GM06990 (cell line): ENCODE measurements at regions not wholly inside any gene's neighbourhood (a gene's known extent, or its start where the extent isn't known, plus 50 kb on each side); places are given as distances from the start of the nearest gene placed in this dataset.

Experiments used
- DNase-seq: peaks from one replicate; pipeline ENCODE4 v3.0.0-alpha.2; 2011; ENCODE audit not compliant: insufficient read length; ENCODE audit errors: extremely low read depth
- H3K27me3 ChIP-seq: replicated peaks from 2 replicates; pipeline ENCODE4 v1.6.0; 2011; ENCODE audit warnings: low read length; ENCODE audit not compliant: control insufficient read depth, insufficient read depth
- H3K36me3 ChIP-seq: 2 replicates; pipeline ENCODE4 v1.5.1; 2011; ENCODE audit warnings: low read length; ENCODE audit not compliant: control insufficient read depth, insufficient read depth
- H3K4me3 ChIP-seq: replicated peaks from 2 replicates; pipeline ENCODE4 v1.5.1; 2011; ENCODE audit warnings: low read depth, mild to moderate bottlenecking, control low read depth, low read length
- CTCF ChIP-seq: IDR thresholded peaks from 2 replicates; pipeline ENCODE4 v1.5.1; 2011; ENCODE audit warnings: low read length, control low read depth, mild to moderate bottlenecking, inconsistent platforms; ENCODE audit not compliant: insufficient read depth, poor library complexity, severe bottlenecking

- no peak for DNase-seq
- Histone ChIP-seq H3K27me3 (no peaks in the 10 kb centered on the region), H3K36me3 (no peaks in the 10 kb centered on the region), H3K4me3 (no peak overlapping the region)
- no peak for TF ChIP-seq CTCF
These were observed 89.6 kb upstream of the API5 start for GRCh38 chr11:43222215-43222614.

DNA sequence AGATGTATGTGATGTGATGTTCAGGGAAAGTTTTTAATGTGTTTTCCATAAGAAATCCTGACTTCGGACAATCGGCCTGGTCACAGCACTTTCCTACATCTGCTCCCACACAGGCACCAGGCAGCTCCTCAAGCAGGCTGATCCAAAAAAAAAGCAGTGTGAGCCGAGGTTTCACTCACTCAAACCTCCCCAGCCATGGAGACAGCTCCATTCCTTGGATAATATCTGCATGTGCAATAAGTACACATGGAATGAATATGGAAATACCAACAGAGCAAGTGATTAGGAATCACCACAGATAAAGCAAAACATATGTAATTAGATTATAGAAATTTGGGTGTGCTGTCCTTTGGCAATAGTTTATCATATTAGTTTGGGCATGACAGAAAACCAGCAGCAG, 88.8 kb upstream of the API5 start:
- no peak for DNase-seq
- TF ChIP-seq CTCF, result no peak
- no peaks in the 10 kb centered on the region for H3K27me3 ChIP-seq
- no peak overlapping the region for H3K4me3 ChIP-seq
- no peaks in the 10 kb centered on the region for H3K36me3 ChIP-seq

GRCh38 chr11:43234881-43235280, 76.9 kb upstream of the API5 start:
- Histone ChIP-seq H3K36me3 (no peaks in the 10 kb centered on the region), H3K4me3 (no peak overlapping the region), H3K27me3 (no peaks in the 10 kb centered on the region; the same call in 1 of the 2 replicates)
- no peak for TF ChIP-seq CTCF
- DNase-seq, result no peak

GRCh38 chr11:43238341-43238740, 73.5 kb upstream of the API5 start:
- no peak for DNase-seq
- no peaks in the 10 kb centered on the region for H3K36me3 ChIP-seq
- no peak overlapping the region for H3K4me3 ChIP-seq
- H3K27me3 ChIP-seq, result no peaks in the 10 kb centered on the region; the same call in 1 of the 2 replicates
- no peak for TF ChIP-seq CTCF

- TF ChIP-seq CTCF, result no peak
- DNase-seq, result no peak
- H3K36me3 ChIP-seq, result no peaks in the 10 kb centered on the region
These were observed 72.0 kb upstream of the API5 start for GRCh38 chr11:43239791-43240190.

GRCh38 chr11:43242401-43242800, 69.4 kb upstream of the API5 start:
- TF ChIP-seq CTCF, result no peak
- H3K4me3 ChIP-seq, result no peak overlapping the region
- H3K27me3 ChIP-seq, result no peaks in the 10 kb centered on the region
- no peaks in the 10 kb centered on the region for H3K36me3 ChIP-seq
- DNase-seq, result no peak

More at GRCh38 chr11:43239791-43240190, 72.0 kb upstream of the API5 start:
- Histone ChIP-seq H3K4me3 (no peak overlapping the region), H3K27me3 (no peaks in the 10 kb centered on the region; the same call in 1 of the 2 replicates)
